Neural cell (in vitro differentiated cells): ENCODE measurements at regions not wholly inside any gene's neighbourhood (a gene's known extent, or its start where the extent isn't known, plus 50 kb on each side); places are given as distances from the start of the nearest gene placed in this dataset.

Experiments
- CTCF ChIP-seq: fragments of 450-650 bp; IDR thresholded peaks from 2 replicates; pipeline ENCODE4 v1.5.1; 2014; ENCODE audit warnings: antibody characterized with exemption, mild to moderate bottlenecking, moderate library complexity; ENCODE audit not compliant: poor library complexity, severe bottlenecking
- EP300 ChIP-seq: fragments of 450-650 bp; conservative IDR thresholded peaks from 2 replicates; pipeline ENCODE4 v1.6.1; 2014; ENCODE audit warnings: antibody characterized with exemption, mild to moderate bottlenecking, moderate library complexity; ENCODE audit not compliant: poor library complexity, severe bottlenecking
- EZH2 ChIP-seq: fragments of 200-600, 300-800 bp; shearing (Covaris generic), sonication (generic); IDR thresholded peaks from 2 replicates; pipeline ENCODE4 v1.6.1; 2014; ENCODE audit warnings: antibody characterized with exemption, low read length, borderline replicate concordance, mild to moderate bottlenecking; ENCODE audit not compliant: insufficient read depth, poor library complexity, severe bottlenecking
- MXI1 ChIP-seq: fragments of 450-650 bp; conservative IDR thresholded peaks from 2 replicates; pipeline ENCODE4 v1.6.1; 2014; ENCODE audit warnings: antibody characterized with exemption, mild to moderate bottlenecking; ENCODE audit not compliant: poor library complexity, severe bottlenecking
- POLR2AphosphoS5 ChIP-seq: IDR thresholded peaks from 2 replicates; pipeline ENCODE4 v1.6.1; 2012
- SMC3 ChIP-seq: fragments of 450-650 bp; conservative IDR thresholded peaks from 2 replicates; pipeline ENCODE4 v1.6.1; 2014; ENCODE audit warnings: antibody characterized with exemption, mild to moderate bottlenecking, moderate library complexity; ENCODE audit not compliant: poor library complexity

DNA sequence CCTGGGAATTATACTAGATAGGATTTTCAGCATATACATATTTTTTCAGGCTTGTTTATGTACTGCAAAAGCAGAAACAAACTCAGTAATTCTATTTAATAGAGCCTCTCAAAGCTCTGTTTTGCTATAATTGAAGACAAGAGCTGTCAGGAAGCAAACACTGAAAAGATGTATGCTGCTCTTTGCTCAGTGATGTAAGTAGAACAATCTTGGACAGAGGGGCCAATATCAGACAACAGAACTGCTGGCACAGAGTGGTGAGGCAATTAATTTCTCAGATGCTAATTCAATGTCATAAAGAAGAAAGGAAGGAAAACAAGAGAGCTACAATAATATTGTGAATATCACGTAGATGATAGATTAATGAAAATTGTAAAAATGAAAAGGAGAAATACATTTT, 663.3 kb upstream of the ADGRB3 start:
- TF ChIP-seq CTCF = no peak
- no peak for TF ChIP-seq EP300
- TF ChIP-seq EZH2 = no peak
- TF ChIP-seq POLR2AphosphoS5 = no peak
- no peak for TF ChIP-seq SMC3
- TF ChIP-seq MXI1 = no peak
